ENCODE measurements at regions not wholly inside any gene's neighbourhood (a gene's known extent, or its start where the extent isn't known, plus 50 kb on each side); places are given as distances from the start of the nearest gene placed in this dataset.

GRCh38 chrX:4094926-4095325, 381.5 kb upstream of the PRKX start:
- no peak overlapping the region for H3K4me2 ChIP-seq (ENCODE audit: low read length)
- no peak overlapping the region for H3K4me3 ChIP-seq (ENCODE audit: low read length)
- H3K79me2 ChIP-seq (replicated peaks; ENCODE audit: insufficient read depth, low read length): no peaks in the 10 kb centered on the region
- H3K9ac ChIP-seq (ENCODE audit: low read length): no peak overlapping the region
- H3K27me3 ChIP-seq (ENCODE audit: insufficient read depth, low read depth, low read length): no peaks in the 10 kb centered on the region
- H3K9me3 ChIP-seq (ENCODE audit: low read length): no peaks in the 10 kb centered on the region
- no peaks in the 10 kb centered on the region for H3K36me3 ChIP-seq (ENCODE audit: insufficient read depth, low read length)
- H3K27ac ChIP-seq (ENCODE audit: low read length): no peak overlapping the region
- H3K9me2 ChIP-seq (ENCODE audit: insufficient read depth, low read length): no peaks in the 10 kb centered on the region
- H4K20me1 ChIP-seq (ENCODE audit: insufficient read depth): no peaks in the 10 kb centered on the region
- H2AFZ ChIP-seq (ENCODE audit: low read depth, low read length): no peak overlapping the region
- no peaks in the 10 kb centered on the region for H3F3A ChIP-seq (ENCODE audit: insufficient read depth, low read length, poor library complexity, severe bottlenecking)
- TF ChIP-seq REST (IDR thresholded peaks at IDR 0.05; ENCODE audit: borderline replicate concordance) (no peak), CTCF (IDR thresholded peaks at IDR 0.05; ENCODE audit: poor library complexity, severe bottlenecking) (no peak), POLR2AphosphoS5 (IDR thresholded peaks at IDR 0.05) (no peak), MXI1 (conservative IDR thresholded peaks at IDR 0.05; ENCODE audit: poor library complexity, severe bottlenecking) (no peak), RAD21 (conservative IDR thresholded peaks at IDR 0.05) (no peak), EP300 (conservative IDR thresholded peaks at IDR 0.05; ENCODE audit: poor library complexity, severe bottlenecking) (no peak), EZH2 (IDR thresholded peaks at IDR 0.05; ENCODE audit: borderline replicate concordance, insufficient read depth, low read length, poor library complexity, severe bottlenecking) (no peak), TAF1 (IDR thresholded peaks at IDR 0.05; ENCODE audit: low read depth) (no peak), SMC3 (conservative IDR thresholded peaks at IDR 0.05; ENCODE audit: poor library complexity) (no peak)

DNA sequence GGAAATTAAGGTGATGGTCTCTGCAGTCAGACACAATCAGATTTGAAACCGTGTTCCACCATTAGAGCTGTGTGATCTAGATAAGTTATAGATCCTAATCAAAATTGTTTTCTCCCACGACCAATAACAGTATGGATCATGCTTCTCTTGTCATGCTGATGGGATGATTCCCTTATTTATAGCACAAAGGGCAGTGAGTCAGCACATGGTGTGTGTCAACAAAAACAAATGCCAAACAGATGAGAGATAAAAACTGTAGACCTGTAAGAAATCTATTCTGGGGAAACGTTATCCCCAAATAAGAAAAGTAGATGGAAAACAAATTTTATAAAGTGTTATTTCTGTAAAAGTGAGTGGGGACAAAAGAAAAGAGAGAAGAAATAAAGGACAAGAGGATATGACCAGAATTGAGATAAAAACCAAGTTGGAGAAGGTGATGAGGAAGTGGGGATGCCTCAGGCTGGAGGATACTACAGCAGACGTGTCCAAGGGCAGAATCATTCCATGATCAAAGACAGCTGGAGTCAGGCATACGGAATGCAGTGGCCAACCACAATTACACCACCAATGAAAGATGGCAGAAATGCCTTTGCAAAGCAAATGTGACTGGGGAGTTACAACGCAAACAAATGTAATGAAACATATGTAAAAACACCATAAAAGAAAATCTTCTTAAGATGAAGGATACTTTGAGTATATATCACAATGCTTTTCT, 377.8 kb upstream of the PRKX start:
- no peak overlapping the region for H3K9ac ChIP-seq (ENCODE audit: low read length)
- no peak overlapping the region for H3K4me2 ChIP-seq (ENCODE audit: low read length)
- no peak overlapping the region for H3K27ac ChIP-seq (ENCODE audit: low read length)
- no peaks in the 10 kb centered on the region for H3F3A ChIP-seq (ENCODE audit: insufficient read depth, low read length, poor library complexity, severe bottlenecking)
- no peaks in the 10 kb centered on the region for H3K9me2 ChIP-seq (ENCODE audit: insufficient read depth, low read length)
- H3K79me2 ChIP-seq (replicated peaks; ENCODE audit: insufficient read depth, low read length): no peaks in the 10 kb centered on the region
- no peak overlapping the region for H3K4me3 ChIP-seq (ENCODE audit: low read length)
- no peaks in the 10 kb centered on the region for H4K20me1 ChIP-seq (ENCODE audit: insufficient read depth)
- H2AFZ ChIP-seq (ENCODE audit: low read depth, low read length): no peak overlapping the region
- no peaks in the 10 kb centered on the region for H3K9me3 ChIP-seq (ENCODE audit: low read length)
- TF ChIP-seq EP300 (conservative IDR thresholded peaks at IDR 0.05; ENCODE audit: poor library complexity, severe bottlenecking) (no peak), CTCF (IDR thresholded peaks at IDR 0.05; ENCODE audit: poor library complexity, severe bottlenecking) (no peak)
- H3K36me3 ChIP-seq (ENCODE audit: insufficient read depth, low read length): no peaks in the 10 kb centered on the region
- no peaks in the 10 kb centered on the region for H3K27me3 ChIP-seq (ENCODE audit: insufficient read depth, low read depth, low read length)

Measured in neural cell (in vitro differentiated cells).